ENCODE measurements at regions not wholly inside any gene's neighbourhood (a gene's known extent, or its start where the extent isn't known, plus 50 kb on each side); places are given as distances from the start of the nearest gene placed in this dataset.

GRCh38 chr4:38356686-38357085 lies 307.3 kb upstream of the KLF3 start:
- DNase-seq (ENCODE audit: low spot score), result no peak

GRCh38 chr4:38357546-38357945 lies 306.5 kb upstream of the KLF3 start:
- DNase-seq (ENCODE audit: low spot score), result no peak
- TF ChIP-seq CTCF (IDR thresholded peaks at IDR 0.05), result no peak
- H3K27ac ChIP-seq, result no peak overlapping the region
- no peak overlapping the region for H3K4me3 ChIP-seq

More at GRCh38 chr4:38356686-38357085, 307.3 kb upstream of the KLF3 start:
- Histone ChIP-seq H3K4me3 (no peak overlapping the region), H3K27ac (no peak overlapping the region)
- no peak for TF ChIP-seq CTCF (IDR thresholded peaks at IDR 0.05)

GRCh38 chr4:38359113-38359512 lies 304.9 kb upstream of the KLF3 start:
- TF ChIP-seq CTCF (IDR thresholded peaks at IDR 0.05), result no peak
- Histone ChIP-seq H3K4me3 (no peak overlapping the region), H3K27ac (no peak overlapping the region)
- no peak for DNase-seq (ENCODE audit: low spot score)

- TF ChIP-seq CTCF (IDR thresholded peaks at IDR 0.05), result no peak
- Histone ChIP-seq H3K27ac (no peak overlapping the region), H3K4me3 (no peak overlapping the region)
- DNase-seq (ENCODE audit: low spot score), result no peak
Observed at GRCh38 chr4:38360201-38360600, 303.8 kb upstream of the KLF3 start.

- no peak for TF ChIP-seq CTCF (IDR thresholded peaks at IDR 0.05)
- H3K27ac ChIP-seq, result peak overlapping the region in 1 of 2 donors; percentile 1
- H3K4me3 ChIP-seq, result no peak overlapping the region
- DNase-seq (ENCODE audit: low spot score), result no peak
Observed at GRCh38 chr4:38364383-38364963, 299.5 kb upstream of the KLF3 start.

GRCh38 chr4:38365261-38365660 lies 298.7 kb upstream of the KLF3 start:
- no peak for TF ChIP-seq CTCF (IDR thresholded peaks at IDR 0.05)
- H3K27ac ChIP-seq, result peak overlapping the region in 1 of 2 donors; percentile 82

GRCh38 chr4:38365748-38366310 lies 298.2 kb upstream of the KLF3 start:
- no peak for TF ChIP-seq CTCF (IDR thresholded peaks at IDR 0.05)
- Histone ChIP-seq H3K27ac (peak overlapping the region; percentile 54 to 82), H3K4me3 (peak overlapping the region; percentile 13)
- no peak for DNase-seq (ENCODE audit: low spot score)

More at GRCh38 chr4:38365261-38365660, 298.7 kb upstream of the KLF3 start:
- no peak for DNase-seq (ENCODE audit: low spot score)
- H3K4me3 ChIP-seq, result no peak overlapping the region

Data from coronary artery (tissue), 2 donors.